ENCODE measurements at regions not wholly inside any gene's neighbourhood (a gene's known extent, or its start where the extent isn't known, plus 50 kb on each side); places are given as distances from the start of the nearest gene placed in this dataset.

- DNase-seq (ENCODE audit: low read depth, low spot score) = no peak
These were observed 205.1 kb upstream of the TSHZ3 start for GRCh38 chr19:31554360-31554759.

GRCh38 chr19:31555634-31556215, 206.5 kb upstream of the TSHZ3 start:
- DNase-seq (ENCODE audit: low read depth, low spot score) = no peak

- DNase-seq (ENCODE audit: low read depth, low spot score) = no peak
These were observed 210.3 kb upstream of the TSHZ3 start for GRCh38 chr19:31559494-31559893.

- peak; percentile 26 for DNase-seq (ENCODE audit: low read depth, low spot score)
These were observed 211.1 kb upstream of the TSHZ3 start for GRCh38 chr19:31560086-31561060.

- DNase-seq (ENCODE audit: low read depth, low spot score) = no peak
These were observed 213.9 kb upstream of the TSHZ3 start for GRCh38 chr19:31562966-31563612.

- DNase-seq (ENCODE audit: low read depth, low spot score) = no peak
These were observed 218.5 kb upstream of the TSHZ3 start for GRCh38 chr19:31567776-31568175.

- no peak for DNase-seq (ENCODE audit: low read depth, low spot score)
These were observed 219.5 kb upstream of the TSHZ3 start for GRCh38 chr19:31568724-31569123.

- DNase-seq (ENCODE audit: low read depth, low spot score) = no peak
These were observed 221.5 kb upstream of the TSHZ3 start for GRCh38 chr19:31570718-31571117.

GRCh38 chr19:31572102-31572975, 223.1 kb upstream of the TSHZ3 start:
- DNase-seq (ENCODE audit: low read depth, low spot score) = no peak

- DNase-seq (ENCODE audit: low read depth, low spot score) = no peak
These were observed 223.7 kb upstream of the TSHZ3 start for GRCh38 chr19:31572976-31573298.

- no peak for DNase-seq (ENCODE audit: low read depth, low spot score)
These were observed 225.2 kb upstream of the TSHZ3 start for GRCh38 chr19:31574251-31574973.

- DNase-seq (ENCODE audit: low read depth, low spot score) = no peak
These were observed 226.7 kb upstream of the TSHZ3 start for GRCh38 chr19:31575846-31576335.

- DNase-seq (ENCODE audit: low read depth, low spot score) = no peak
These were observed 229.1 kb upstream of the TSHZ3 start for GRCh38 chr19:31578326-31578725.

- DNase-seq (ENCODE audit: low read depth, low spot score) = no peak
These were observed 233.9 kb upstream of the TSHZ3 start for GRCh38 chr19:31583148-31583547.

GRCh38 chr19:31586282-31586681, 237.0 kb upstream of the TSHZ3 start:
- peak; percentile 15 for DNase-seq (ENCODE audit: low read depth, low spot score)

GRCh38 chr19:31589109-31589508, 239.9 kb upstream of the TSHZ3 start:
- DNase-seq (ENCODE audit: low read depth, low spot score) = no peak

- no peak for DNase-seq (ENCODE audit: low read depth, low spot score)
These were observed 242.0 kb upstream of the TSHZ3 start for GRCh38 chr19:31591258-31591657.

- DNase-seq (ENCODE audit: low read depth, low spot score) = no peak
These were observed 243.2 kb upstream of the TSHZ3 start for GRCh38 chr19:31592456-31592855.

GRCh38 chr19:31594701-31595100, 245.5 kb upstream of the TSHZ3 start:
- no peak for DNase-seq (ENCODE audit: low read depth, low spot score)

GRCh38 chr19:31595521-31595920, 246.3 kb upstream of the TSHZ3 start:
- no peak for DNase-seq (ENCODE audit: low read depth, low spot score)

- DNase-seq (ENCODE audit: low read depth, low spot score) = no peak
These were observed 247.5 kb upstream of the TSHZ3 start for GRCh38 chr19:31596751-31597150.

Data from astrocyte of the hippocampus (primary cell).